Pancreas (tissue), 10 donors: ENCODE measurements at regions not wholly inside any gene's neighbourhood (a gene's known extent, or its start where the extent isn't known, plus 50 kb on each side); places are given as distances from the start of the nearest gene placed in this dataset.

Experiments
- ATAC-seq, 4 donors: fragments of 200-7000 bp; cut with Tn5 transposase; one replicate each; pipeline versions ENCODE4 v1.8.0 to v1.9.1; 2020; ENCODE audit warnings: mild to moderate bottlenecking in 4 of 4, moderate library complexity in 4 of 4
- DNase-seq, 6 donors: peaks; one replicate each; pipeline ENCODE4 v3.0.0-alpha.2; 2020
- FAIRE-seq: peaks from 2 replicates; lab custom pipeline; 2012; peaks lifted over from hg19 to GRCh38; lab: Jason Lieb, UNC
- H3K27ac ChIP-seq, 4 donors: fragments of 200-600 bp; sonication (generic); 1 replicate in 3 of 4; 2 replicates in 1 of 4; pipeline versions ENCODE4 v1.5.0 to v1.8.0; 2020
- H3K27me3 ChIP-seq, 4 donors: fragments of 200-600 bp; one replicate each; pipeline ENCODE4 v1.8.0; 2021
- H3K36me3 ChIP-seq, 3 donors: fragments of 200-600 bp; sonication (generic) in 1 of 3; one replicate each; pipeline versions ENCODE4 v1.5.0 to v1.8.0; 2020 to 2021
- H3K4me1 ChIP-seq, 3 donors: fragments of 200-600 bp; one replicate each; pipeline ENCODE4 v1.8.0; 2021
- H3K4me3 ChIP-seq, 4 donors: fragments of 200-600 bp; sonication (generic) in 2 of 4; one replicate each; pipeline versions ENCODE4 v1.5.0 to v1.8.0; 2020 to 2021
- H3K9me3 ChIP-seq, 4 donors: fragments of 200-600 bp; one replicate each; pipeline ENCODE4 v1.8.0; 2021
- CTCF ChIP-seq, 4 donors: fragments of 200-600 bp; sonication (generic) in 3 of 4; IDR thresholded peaks; one replicate each; pipeline versions ENCODE4 v1.5.0 to v1.8.0; 2021; ENCODE audit warnings: antibody characterized with exemption in 4 of 4
- WGBS, 2 donors: extraction: QIAGEN DNeasy Blood & Tissue Kit; methylation state at CpG; one replicate each; pipeline ENCODE4 v1.1.7; 2013; 5-methylcytosine and 5-hydroxymethylcytosine counted together
- intact Hi-C, 3 donors: fragments of 100-400 bp; cut with DNase I; formaldehyde crosslinking; loops; one replicate each; pipeline versions ENCODE4 v1.11.1 to v1.14.2; 2022
- donor health status: healthy with polysubstance abuse.
- donor health status: DM: no; HTN: no; CAD: no; lungs with moderate emphysema.
- donor health status: DM: no; HTN: no; CAD: no.
- donor health status: control.
- donor health status: control.
- donor health status: Bipolar disorder and iron deficiency.
- donor health status: DM: yes; HTN: yes; CAD: no.
- donor health status: DM: no; HTN: no; CAD: no.
- donor health status: DM: no; HTN: no; CAD: no.
- donor health status: DM: yes; HTN: yes; CAD: no.

GRCh38 chr4:42313872-42314271 is 83.4 kb upstream of the SHISA3 start:
- Histone ChIP-seq H3K27ac (no peak overlapping the region), H3K4me1 (no peaks in the 10 kb centered on the region), H3K36me3 (no peaks in the 10 kb centered on the region), H3K4me3 (no peak overlapping the region), H3K27me3 (no peaks in the 10 kb centered on the region), H3K9me3 (no peaks in the 10 kb centered on the region)
- no peak for ATAC-seq
- intact Hi-C loops, result no loop called here
- no peak for FAIRE-seq
- 86 to 90% methylated on average over 16 of the region's 16 CpGs for WGBS, 2 donors
- no peak for TF ChIP-seq CTCF (IDR thresholded peaks at IDR 0.05)
- no peak for DNase-seq

GRCh38 chr4:42315231-42315630 is 82.1 kb upstream of the SHISA3 start:
- intact Hi-C loops, result no loop called here
- no peak for FAIRE-seq
- no peak for TF ChIP-seq CTCF (IDR thresholded peaks at IDR 0.05)
- Histone ChIP-seq H3K4me3 (no peak overlapping the region), H3K4me1 (no peaks in the 10 kb centered on the region), H3K27ac (no peak overlapping the region), H3K36me3 (no peaks in the 10 kb centered on the region), H3K27me3 (no peaks in the 10 kb centered on the region), H3K9me3 (no peaks in the 10 kb centered on the region)
- WGBS, 2 donors, result 79 to 83% methylated on average over 28 of the region's 28 CpGs
- peak in 1 of 6 donors; percentile 51 for DNase-seq
- no peak for ATAC-seq

GRCh38 chr4:42320822-42321388 is 76.4 kb upstream of the SHISA3 start:
- intact Hi-C loops, result no loop called here
- no peaks in the 10 kb centered on the region for H3K27me3 ChIP-seq
- ATAC-seq, result no peak
- no peak overlapping the region for H3K4me3 ChIP-seq
- no peak overlapping the region for H3K27ac ChIP-seq
- no peaks in the 10 kb centered on the region for H3K4me1 ChIP-seq
- no peaks in the 10 kb centered on the region for H3K36me3 ChIP-seq
- WGBS, 2 donors, result 67 to 77% methylated on average over 10 of the region's 10 CpGs
- FAIRE-seq, result no peak
- no peak for DNase-seq
- H3K9me3 ChIP-seq, result no peaks in the 10 kb centered on the region
- no peak for TF ChIP-seq CTCF (IDR thresholded peaks at IDR 0.05)

- Histone ChIP-seq H3K9me3 (no peaks in the 10 kb centered on the region), H3K27ac (no peak overlapping the region), H3K36me3 (no peaks in the 10 kb centered on the region), H3K4me3 (no peak overlapping the region), H3K27me3 (no peaks in the 10 kb centered on the region), H3K4me1 (no peaks in the 10 kb centered on the region)
- DNase-seq (no peak), ATAC-seq (no peak), FAIRE-seq (no peak)
- TF ChIP-seq CTCF (IDR thresholded peaks at IDR 0.05), result no peak
- WGBS, 2 donors, result 67 to 74% methylated on average over 5 of the region's 5 CpGs
- intact Hi-C loops, result no loop called here
Observed at GRCh38 chr4:42326040-42326439, 71.2 kb upstream of the SHISA3 start.

GRCh38 chr4:42326524-42326923 is 70.8 kb upstream of the SHISA3 start:
- Histone ChIP-seq H3K36me3 (no peaks in the 10 kb centered on the region), H3K4me1 (no peaks in the 10 kb centered on the region), H3K9me3 (no peaks in the 10 kb centered on the region), H3K27ac (no peak overlapping the region), H3K4me3 (no peak overlapping the region), H3K27me3 (no peaks in the 10 kb centered on the region)
- TF ChIP-seq CTCF (IDR thresholded peaks at IDR 0.05), result no peak
- no peak for FAIRE-seq
- ATAC-seq, result no peak
- no peak for DNase-seq
- intact Hi-C loops, result no loop called here
- whole genome bisulfite sequencing, 2 donors, result 78 to 80% methylated on average over 2 of the region's 2 CpGs
